Stimulated activated CD4-positive, alpha-beta T cell treated with anti-CD3 and anti-CD28 coated beads, Interleukin-2, amount 100 ng/mL, for 24 hours (primary cell): ENCODE measurements at regions not wholly inside any gene's neighbourhood (a gene's known extent, or its start where the extent isn't known, plus 50 kb on each side); places are given as distances from the start of the nearest gene placed in this dataset.
"Not testable (repeated sequence)": the region's sequence is repeated elsewhere in the genome, so short reads cannot be mapped to it uniquely, and the experiment has no call there.

Experiments used
- DNase-seq, 2 donors: peaks; one replicate each; pipeline ENCODE4 v3.0.0-alpha.2; 2020

DNA sequence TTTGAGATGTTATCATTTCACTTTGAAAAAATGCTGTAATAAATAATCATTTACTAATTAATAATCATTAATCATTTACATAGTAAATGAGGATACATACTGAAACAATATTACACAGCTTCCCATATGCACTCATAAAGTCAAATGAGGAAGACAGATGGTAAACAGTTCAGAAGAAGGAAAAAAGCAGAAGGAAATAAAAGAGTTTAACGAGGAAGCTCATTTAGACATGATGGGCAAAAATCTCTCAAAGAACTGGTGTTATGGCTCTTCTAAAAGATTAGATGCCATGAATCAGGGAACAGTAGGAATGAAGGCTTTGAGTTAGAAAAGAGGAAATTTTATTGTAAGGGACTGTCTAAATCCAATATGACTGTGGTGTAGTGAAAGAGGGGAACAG, 347.6 kb downstream of the PTPRC start:
- no peak for DNase-seq

DNA sequence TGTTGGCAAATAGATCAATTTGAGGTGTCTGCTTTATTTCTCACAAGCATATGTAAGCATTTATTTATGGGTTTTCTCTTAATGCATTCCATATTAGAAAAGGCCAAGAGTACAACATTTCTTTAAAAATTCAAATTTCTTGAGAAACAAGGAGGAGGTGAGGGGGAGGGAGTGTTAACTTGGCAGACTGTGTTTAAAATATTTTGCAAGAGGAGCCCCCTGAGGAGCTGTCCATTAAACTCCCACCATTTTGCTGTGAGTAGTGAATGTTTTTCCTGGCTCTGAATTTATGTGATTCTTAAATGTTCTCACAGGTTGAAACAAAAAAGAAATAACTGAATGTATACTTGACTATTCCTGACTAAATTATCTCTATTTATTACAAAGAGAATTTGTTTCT, 363.8 kb downstream of the PTPRC start:
- DNase-seq: no peak

DNA sequence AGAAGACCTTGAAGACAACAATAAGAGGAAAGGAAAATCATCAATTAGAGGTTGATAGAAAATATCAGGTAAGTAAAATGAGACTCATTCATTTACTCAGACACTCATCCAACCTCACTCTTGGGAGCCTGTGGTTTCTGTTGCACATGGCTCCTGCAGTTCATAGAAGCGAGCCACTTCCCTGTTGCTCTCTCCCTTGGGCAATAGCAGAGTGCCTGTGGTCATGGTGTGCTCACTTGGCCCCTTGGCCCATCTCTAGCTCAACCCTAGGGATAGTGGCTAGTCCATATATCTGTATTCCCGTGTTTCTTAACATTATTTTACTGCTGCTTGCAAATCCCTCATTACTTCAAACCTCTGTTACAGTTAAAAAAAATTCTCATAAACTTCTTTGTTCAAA, 368.6 kb downstream of the PTPRC start:
- no peak for DNase-seq

DNA sequence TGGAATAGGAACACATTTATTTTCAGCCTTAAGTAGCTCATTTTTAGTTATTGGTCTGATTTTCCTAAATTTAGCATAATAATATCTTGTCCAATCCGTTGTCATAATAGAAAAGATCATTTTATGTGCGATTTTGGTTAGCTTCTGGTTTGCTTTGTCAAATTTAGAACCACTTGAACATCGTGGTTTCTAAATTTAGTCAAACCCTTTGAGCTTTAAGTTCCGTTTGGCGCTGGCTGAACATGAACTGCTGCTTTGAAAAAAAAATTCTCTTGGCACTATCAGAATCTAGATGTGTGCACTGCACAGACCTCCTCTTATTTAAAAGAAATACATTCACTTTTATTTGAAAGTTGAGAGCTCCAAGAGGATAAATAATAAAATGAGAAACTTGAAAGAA, 370.6 kb downstream of the PTPRC start:
- no peak for DNase-seq

DNA sequence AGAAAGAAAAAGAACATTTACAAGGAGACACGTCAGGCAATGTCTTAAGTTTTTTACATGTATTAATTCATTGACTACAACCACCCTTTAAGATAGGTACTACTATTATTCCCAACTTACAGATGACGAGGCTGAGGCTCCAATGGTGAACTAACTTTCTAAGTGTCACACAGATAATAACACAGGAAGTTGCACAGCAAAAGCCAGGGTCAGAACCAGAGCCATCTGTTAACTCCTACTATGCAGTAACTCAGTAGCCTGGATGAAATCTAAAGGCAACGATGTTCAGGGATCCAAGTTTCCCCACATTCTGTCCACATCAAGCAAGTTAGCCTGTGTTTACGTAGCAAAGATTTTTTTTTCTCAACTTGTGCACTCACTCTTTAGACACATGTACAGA, 371.7 kb downstream of the PTPRC start:
- DNase-seq: no peak

DNA sequence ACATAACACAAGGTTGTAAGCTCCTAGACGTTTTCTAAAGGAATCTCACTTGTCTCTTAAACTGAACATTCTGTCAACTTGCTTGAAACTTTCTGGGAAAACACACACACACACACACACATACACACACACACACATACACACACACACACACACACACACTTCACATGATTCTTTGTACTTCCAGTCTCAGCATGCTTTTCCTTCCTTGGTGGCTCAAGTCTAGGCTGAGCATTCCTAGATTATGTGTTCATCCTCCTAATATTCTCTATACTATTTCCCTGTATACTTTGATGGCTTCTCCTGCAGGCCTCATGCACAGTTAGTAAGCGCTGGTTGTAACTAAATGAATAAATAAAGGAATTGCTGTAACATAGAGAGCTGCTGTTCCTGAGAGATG, 372.1 kb downstream of the PTPRC start:
- DNase-seq: no peak

DNA sequence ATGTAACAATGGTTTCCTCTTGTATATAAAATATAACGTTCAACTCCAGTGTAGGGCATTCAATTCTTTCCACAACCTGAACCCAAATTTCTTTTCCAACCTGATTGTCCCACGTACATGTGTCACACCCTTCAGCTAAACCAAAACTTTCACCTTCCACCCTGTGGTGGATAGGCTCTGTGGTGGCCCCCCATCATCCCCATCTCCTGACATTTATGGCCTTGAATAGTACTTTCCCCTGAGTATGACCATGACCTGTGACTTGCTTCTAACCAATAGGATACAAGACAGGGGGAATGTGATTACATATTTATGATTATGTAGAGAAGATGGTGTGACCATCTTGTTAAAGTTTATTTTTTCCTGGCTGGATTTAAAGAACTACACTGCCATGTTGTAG, 377.0 kb downstream of the PTPRC start:
- DNase-seq: no peak

DNA sequence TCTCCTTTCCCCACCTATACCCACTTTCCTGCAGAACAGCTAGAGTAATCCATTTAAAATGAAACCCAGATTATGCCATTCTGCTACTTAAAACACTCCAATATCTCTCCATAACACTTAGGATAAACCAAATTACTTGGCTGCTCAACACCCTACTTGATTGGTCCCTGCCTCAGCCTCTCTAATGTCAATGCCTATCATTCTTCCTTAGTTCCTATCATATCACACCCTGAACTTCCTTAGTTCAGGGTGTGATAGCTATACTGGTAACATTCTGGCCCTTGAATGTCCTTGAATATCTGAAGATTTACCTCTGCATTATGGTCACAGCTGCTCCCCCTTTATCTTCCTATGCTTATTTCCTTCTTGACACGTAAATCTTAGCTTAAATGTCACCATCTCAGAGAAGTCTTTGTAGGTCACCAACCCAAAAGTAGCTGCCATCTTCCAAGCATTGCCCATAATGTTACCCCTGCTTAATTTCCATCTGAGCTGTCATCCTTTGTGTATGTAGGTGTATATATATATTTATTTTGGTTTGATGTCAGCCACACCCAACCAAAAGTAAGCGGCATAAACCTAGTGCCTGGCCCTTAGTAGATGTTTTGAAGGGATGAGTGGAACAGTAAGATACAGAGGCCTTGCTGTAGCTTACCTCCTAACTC, 379.8 kb downstream of the PTPRC start:
- no peak for DNase-seq

DNA sequence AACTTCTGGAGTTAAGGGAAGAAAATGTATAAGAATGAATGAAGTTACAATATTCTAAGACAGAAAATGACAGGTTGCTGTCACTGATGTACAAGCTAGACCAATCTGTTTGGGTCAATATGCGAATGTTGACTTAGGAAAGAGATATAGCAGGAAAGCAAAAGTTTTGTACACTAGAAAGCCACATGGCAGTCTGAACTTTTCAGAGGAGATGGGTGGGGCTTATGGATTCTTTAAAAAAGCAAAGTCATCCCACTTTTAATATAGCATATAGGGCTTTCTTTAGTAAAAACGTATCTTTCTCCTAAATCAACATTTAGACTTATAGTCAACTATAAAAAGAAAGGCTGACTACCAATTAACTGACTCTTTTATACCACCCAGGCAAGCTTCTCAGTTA, 381.2 kb downstream of the PTPRC start:
- no peak for DNase-seq

DNA sequence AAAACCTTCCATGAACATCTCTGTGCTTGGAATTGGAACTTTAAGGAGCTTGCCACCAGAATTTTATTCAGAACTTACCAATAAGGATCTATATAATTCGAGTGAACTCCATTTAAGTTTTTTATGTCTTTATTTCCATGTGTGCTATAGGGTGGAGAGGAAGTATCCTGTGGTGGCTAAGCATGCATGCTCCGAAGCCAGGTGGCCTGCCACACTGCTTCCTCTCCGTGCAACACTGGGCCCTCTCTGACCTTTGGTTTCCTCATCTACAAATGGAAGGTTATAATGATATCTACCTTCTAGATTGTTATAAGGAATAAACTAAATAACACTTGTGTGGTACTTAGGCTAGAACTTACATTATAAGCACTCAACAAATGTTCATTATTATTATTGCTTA, 382.1 kb downstream of the PTPRC start:
- DNase-seq: no peak

DNA sequence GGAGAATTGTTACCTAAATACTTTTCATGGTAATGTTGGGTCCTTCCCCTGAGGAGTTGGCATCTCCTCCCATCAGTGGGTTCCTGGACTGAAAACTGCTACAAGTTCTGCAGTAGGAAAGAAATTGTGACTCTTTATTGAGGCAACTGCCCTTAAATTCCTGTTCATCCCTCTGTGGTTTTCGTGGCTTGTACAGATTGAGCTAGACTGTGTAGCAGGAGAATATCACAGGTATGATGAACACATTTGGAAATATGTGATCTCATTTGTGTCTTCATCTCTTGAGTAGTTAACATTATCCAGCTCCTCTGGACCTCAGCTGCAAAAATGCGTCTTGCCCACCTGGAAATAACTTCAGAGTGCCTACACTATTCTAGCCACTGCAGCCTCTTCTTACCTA, 390.6 kb downstream of the PTPRC start:
- no peak for DNase-seq

DNA sequence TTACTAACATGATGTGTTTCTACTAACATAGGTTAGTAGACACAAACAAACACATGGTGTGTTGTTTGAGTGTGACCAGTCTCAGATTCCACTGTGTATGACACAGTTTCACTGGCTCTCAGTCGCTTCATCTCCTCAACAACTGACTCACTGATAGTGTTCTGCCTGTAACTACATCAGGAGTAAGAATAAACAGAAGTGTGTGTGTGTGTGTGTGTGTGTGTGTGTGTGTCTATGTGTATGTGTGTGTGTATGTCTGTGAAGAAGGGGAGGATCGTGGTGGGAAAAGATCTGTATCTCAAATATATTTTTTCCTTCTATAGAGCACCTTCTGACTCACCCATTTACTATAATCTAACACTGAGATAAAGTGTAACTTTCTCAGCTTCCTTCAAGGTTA, 391.0 kb downstream of the PTPRC start:
- no peak for DNase-seq

DNA sequence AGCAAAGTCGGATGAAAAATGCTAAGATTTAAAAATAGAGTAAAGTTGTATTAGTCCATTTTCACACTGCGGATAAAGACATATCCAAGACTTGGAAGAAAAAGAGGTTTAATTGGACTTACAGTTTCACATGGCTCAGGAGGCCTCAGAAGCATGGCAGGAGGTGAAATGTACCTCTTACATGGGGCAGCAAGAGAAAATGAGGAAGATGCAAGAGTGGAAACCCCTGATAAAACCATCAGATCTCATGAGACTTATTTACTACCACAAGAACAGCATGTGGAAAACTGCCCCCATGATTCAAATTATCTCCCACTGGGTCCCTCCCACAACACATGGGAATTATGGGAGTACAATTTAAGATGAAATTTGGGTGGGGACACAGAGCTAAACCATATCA, 391.7 kb downstream of the PTPRC start:
- not testable (repeated sequence) for DNase-seq

DNA sequence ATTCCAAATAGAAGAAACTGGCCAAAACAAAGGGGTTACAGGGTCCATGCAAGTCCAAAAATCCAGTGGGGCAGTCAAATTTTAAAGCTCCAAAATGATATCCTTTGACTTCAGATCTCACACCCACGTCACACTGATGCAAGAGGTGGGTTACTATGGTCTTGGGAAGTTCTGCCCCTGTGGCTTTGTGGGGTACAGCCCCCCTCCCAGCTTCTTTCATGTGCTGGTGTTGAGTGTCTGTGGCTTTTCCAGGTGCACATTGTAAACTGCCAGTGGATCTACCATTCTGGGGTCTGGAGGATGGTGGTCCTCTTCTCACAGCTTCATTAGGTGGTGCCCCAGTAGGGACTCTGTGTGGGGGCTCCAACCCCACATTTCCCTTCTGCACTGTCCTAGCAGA, 392.3 kb downstream of the PTPRC start:
- DNase-seq: not testable (repeated sequence)

DNA sequence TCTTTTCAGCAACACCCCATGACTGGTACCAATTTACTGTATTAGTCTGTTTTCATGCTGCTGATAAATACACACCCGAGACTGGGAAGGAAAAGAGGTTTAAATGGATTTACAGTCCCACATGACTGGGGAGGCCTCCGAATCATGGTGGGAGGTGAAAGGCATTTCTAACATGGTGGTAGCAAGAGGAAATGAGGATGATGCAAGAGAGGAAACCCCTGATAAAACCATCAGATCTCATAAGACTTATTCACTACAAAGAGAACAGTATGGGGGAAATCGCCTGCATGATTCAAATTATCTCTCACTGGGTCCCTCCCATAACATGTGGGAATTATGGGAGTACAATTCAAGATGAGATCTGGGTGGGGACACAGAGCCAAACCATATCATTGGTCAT, 393.6 kb downstream of the PTPRC start:
- not testable (repeated sequence) for DNase-seq

DNA sequence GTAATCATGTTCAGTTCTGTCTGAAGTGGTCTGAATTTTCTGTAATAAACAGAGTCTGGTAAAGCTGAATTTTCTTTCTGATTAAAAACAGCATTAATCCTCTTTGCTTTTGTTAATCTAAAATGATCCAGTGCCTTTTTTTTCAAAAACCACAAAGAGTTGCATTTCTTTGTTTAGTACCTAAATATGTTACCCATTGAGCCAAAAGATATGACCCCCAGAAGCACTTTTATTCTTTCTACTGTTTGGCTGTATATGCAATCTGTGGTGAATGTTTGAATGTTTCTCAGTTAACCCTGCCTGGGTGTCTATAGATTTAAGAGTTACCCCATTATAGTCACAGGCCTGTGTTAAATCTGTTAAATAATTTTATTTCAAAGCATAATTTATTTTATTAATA, 394.8 kb downstream of the PTPRC start:
- no peak for DNase-seq

DNA sequence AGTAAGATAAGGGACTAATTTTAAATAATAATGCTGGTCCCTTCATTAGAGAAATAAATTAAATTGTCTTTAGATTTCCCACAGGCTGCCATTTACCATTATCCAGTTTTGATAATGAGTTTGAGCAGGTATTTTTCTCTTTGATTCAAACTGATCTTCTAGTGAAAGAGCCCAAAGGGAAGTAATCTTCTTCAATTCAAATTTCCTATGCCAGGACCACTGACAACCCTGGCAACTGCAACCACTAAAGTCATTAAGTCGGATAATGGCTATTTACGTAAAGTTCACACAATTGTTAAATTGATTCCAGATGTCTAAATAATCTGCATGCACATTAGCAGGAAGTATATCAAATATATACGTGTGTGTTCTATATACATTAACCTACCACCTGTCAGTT, 399.3 kb downstream of the PTPRC start:
- no peak for DNase-seq

DNA sequence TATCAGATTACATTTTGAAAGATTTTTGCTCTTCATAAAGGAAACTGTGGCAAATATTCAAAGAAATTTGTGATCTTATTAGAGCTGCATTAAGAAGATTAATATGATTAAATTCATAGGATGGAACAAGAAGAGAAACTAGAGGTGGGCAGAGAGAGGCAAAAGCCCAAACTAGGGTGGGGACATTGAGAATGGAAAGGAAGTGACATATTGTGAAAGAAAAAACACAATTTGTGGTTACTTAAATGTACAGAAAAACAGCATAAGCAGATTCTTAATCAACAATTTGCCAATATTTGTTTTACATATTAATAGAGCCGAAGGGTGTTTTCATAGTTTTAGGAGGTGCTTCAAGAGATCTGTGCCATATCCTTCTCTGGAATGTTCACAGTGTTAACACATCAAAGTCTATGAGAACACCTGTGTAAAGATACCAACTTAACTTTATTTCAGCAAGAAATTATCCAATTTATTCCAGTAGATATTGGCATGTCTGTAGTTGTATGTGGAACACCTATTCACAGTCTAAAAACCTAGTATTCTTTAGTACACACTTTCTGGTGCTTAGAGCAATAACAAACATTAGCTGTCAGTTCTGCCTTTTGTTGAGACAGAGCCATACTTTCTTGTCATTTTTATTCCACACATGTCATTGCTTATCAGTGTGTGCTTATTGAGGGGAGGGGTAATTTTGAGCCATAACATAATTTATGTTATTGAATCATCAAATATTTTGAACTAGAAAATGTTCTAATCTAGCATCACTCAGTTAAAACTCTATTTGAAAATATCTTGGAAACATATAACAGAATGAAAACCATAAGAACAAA, 401.5 kb downstream of the PTPRC start:
- DNase-seq: no peak

DNA sequence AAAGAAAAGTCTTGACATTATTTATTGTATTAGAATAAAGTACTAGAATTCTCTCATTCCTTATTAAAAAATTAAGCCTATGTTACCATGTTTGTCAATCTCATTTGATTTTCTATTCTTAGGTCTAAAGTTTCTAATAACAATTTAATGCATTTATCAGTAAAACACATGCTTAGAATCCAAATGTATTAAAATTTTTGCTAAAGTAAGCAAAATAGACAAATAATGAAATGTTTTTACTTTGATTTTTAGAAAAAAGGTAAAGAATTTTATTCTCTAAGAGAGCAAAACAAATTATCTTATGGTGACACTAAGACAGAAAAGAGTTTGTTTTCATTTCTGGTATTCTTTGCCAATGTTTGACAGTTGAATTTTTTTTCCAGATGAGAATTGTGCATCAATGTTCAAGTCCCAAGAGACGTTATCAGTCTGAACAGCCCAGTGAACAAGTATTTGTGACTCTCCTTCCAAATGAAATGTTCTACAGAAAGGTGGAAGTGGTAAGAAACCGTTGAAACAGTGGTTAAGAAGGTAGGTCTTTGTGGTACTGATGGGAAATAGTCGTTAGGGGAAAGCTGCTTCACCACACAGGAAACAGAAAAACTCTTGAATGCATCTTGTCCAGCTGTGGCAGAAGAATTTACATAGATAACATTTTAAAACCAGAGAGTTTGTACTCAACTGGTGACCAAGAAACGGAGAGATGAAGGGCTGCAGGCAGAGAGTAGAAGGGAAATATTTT, 402.5 kb downstream of the PTPRC start:
- DNase-seq: no peak

DNA sequence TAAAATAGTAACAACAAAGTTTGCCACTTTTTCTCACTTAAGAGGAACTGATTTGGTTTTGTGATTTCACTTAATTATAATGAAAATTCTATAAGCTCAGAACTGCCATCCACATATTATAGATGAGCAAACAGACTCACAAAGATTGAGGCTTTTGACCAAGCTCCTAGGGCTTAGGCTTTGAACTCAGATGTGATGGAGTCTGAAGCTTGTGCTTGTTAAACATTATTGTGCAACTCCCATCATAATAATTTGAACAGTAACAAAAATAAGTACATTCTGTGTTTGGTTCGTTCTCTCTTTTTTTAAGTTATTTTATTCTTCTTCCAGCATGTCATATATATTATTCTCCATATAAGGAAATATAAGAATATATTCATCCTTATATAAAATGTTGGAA, 403.4 kb downstream of the PTPRC start:
- no peak for DNase-seq

DNA sequence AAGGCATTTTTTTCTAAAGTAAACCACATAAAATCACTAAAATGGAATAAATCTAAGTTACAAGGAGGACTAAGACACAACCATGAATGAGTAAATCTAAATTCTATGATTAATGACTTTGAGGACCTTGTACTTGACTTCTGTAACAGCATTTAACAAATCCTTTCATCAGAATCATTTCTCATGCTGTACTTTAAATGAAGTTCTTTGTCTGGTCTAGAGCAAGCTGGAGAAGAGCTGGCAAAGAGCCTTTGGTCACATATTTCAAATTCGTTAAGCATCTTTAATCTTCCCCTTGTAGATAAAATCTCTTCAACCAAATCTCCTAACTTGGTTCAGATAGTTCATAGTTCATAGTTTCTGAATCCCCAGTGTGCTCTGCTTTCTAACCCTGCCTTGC, 405.4 kb downstream of the PTPRC start:
- no peak for DNase-seq

DNA sequence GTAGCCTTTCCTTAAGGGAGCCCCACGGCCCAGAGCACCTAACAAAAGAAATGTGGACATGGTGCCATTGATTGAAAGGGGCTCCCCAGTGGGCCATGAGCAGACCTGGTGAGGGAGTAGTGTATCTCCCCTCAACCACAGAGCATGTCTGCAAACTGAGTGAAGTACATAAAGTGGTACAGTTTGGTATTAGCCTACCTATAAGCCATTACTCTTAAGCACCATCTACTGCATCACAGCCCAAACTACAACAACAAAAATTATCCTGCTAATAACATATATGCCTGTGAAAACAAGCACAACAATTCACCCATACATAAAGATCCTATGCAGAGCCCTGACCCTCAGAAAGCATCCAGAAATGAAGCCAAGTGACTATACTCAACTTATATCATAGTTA, 407.8 kb downstream of the PTPRC start:
- DNase-seq: no peak

DNA sequence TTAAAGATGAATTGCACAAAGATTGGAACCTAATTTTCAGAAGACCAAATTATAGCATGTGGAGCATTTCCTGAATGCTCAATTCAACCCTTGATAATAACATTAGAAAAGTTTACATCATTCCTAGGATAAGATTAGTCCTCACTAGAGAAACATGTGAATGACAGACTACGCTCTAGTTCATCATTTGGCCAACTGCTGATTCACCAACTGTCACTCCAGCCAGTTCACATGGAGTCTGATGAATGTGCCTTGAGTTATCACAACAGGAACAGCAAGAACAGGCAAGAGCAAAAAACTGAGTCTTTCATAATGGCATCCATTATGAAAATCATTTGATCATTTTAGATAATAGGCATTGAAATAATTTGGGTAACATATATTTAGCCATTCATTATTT, 415.9 kb downstream of the PTPRC start:
- no peak for DNase-seq

DNA sequence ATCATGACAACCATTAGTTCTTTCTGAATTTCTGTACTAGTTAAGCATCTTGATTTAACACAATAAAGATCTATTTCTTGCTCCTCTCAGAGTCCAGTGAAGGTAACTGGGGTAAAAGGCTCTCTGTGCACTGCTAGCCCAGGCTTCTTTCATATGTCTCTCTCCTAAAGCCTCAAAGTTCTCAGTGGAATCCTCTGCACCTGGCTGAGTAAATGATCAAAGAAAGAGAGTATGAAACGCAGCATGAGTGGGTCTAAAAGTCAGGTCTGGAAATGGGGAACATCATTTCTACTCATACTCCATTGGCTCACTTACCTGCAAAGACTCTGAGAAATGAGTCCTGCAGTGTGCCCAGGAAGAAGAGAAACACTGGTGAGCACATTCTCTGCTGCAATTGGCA, 418.5 kb downstream of the PTPRC start:
- no peak for DNase-seq
